ENCODE measurements at regions not wholly inside any gene's neighbourhood (a gene's known extent, or its start where the extent isn't known, plus 50 kb on each side); places are given as distances from the start of the nearest gene placed in this dataset.

- no peak overlapping the region for H3K4me3 Mint-ChIP-seq
- H3K27ac Mint-ChIP-seq: no peak overlapping the region
- no peaks in the 10 kb centered on the region for H3K9me3 ChIP-seq (ENCODE audit: control insufficient read depth, insufficient read depth, low read length)
- intact Hi-C loops (cut with micrococcal nuclease): no loop called here
- peaks cover 27% of the 10 kb centered on the region for H3K4me1 ChIP-seq (ENCODE audit: control insufficient read depth, insufficient read depth, low read length)
- H3K27ac ChIP-seq (ENCODE audit: low read length): no peak overlapping the region
- H3K36me3 ChIP-seq (ENCODE audit: control insufficient read depth, insufficient read depth, low read length): no peaks in the 10 kb centered on the region
- 60% methylated on average over 2 of the region's 3 CpGs for WGBS (ENCODE audit: insufficient coverage)
- no peak for TF ChIP-seq CTCF (IDR thresholded peaks at IDR 0.05)
- H3K27me3 ChIP-seq (ENCODE audit: control insufficient read depth, insufficient read depth, low read length): no peaks in the 10 kb centered on the region
- peaks cover 21 to 33% of the 10 kb centered on the region in 2 donors for H3K27me3 Mint-ChIP-seq (ENCODE audit: low read depth in 2 of 2)
- no peak for ATAC-seq
- DNase-seq: no peak
- peaks cover 17 to 18% of the 10 kb centered on the region in 2 donors for H3K4me1 Mint-ChIP-seq
- H3K36me3 Mint-ChIP-seq: no peaks in the 10 kb centered on the region
- no peak overlapping the region for H3K4me3 ChIP-seq (ENCODE audit: low read length)
- H3K9me3 Mint-ChIP-seq: no peaks in the 10 kb centered on the region
Observed at GRCh38 chr1:229191066-229191674, 79.7 kb upstream of the RAB4A start.

DNA sequence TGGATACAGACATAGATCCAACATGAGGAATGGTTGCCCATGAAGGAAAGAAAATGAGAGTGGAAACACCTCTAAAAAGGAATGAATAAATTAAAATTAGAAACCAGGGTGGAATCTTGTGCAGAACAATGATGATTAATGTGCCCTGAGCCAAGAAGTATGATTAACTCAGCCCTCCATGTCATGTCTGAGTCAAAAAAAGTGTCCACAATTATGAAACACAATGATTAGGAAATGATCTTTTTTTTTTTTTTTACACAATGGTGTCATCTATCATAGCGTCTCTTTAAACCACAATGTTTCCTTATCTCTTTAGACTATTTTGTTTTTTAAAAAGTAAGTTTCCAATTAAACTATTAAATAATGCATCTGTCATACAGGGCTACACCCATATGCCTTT lies 78.9 kb upstream of the RAB4A start:
- Histone ChIP-seq H3K36me3 (ENCODE audit: control insufficient read depth, insufficient read depth, low read length) (no peaks in the 10 kb centered on the region), H3K9me3 (ENCODE audit: control insufficient read depth, insufficient read depth, low read length) (no peaks in the 10 kb centered on the region), H3K27ac (ENCODE audit: low read length) (no peak overlapping the region), H3K4me1 (ENCODE audit: control insufficient read depth, insufficient read depth, low read length) (peaks cover 21% of the 10 kb centered on the region), H3K27me3 (ENCODE audit: control insufficient read depth, insufficient read depth, low read length) (no peaks in the 10 kb centered on the region), H3K4me3 (ENCODE audit: low read length) (no peak overlapping the region)
- intact Hi-C loops (cut with micrococcal nuclease): no loop called here
- no CpG with 5 or more reads among the region's 1 CpG for WGBS (ENCODE audit: insufficient coverage)
- Mint-ChIP-seq H3K9me3 (no peaks in the 10 kb centered on the region), H3K4me3 (no peak overlapping the region), H3K4me1 (peaks cover 11 to 17% of the 10 kb centered on the region in 2 donors), H3K27me3 (ENCODE audit: low read depth in 2 of 2) (peaks cover 21 to 38% of the 10 kb centered on the region in 2 donors), H3K27ac (no peak overlapping the region), H3K36me3 (no peaks in the 10 kb centered on the region)
- no peak for TF ChIP-seq CTCF (IDR thresholded peaks at IDR 0.05)
- DNase-seq: peak in 1 of 2 donors; percentile 23
- peak; percentile 63 to 82 (median 80) for ATAC-seq

DNA sequence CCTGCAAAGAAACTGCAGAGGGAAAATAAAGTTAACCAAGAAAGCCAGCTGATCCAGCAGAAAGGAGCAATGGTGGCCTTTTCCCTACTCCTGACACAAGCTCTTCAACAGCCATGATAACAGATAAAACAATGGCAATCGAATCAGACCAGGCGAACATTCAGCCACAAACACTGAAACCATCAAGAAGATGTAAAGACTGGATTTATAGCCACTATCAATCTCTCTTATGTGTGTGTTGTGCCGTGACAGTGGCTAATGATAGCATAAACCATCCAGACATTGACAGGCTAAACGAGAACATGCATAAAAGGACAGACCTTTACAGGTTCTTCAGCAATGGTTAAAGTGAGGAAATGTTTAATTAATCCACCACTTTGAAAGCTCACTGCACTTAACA lies 78.1 kb upstream of the RAB4A start:
- Mint-ChIP-seq H3K27ac (no peak overlapping the region), H3K4me1 (peaks cover 11 to 17% of the 10 kb centered on the region in 2 donors), H3K36me3 (no peaks in the 10 kb centered on the region), H3K4me3 (no peak overlapping the region), H3K9me3 (no peaks in the 10 kb centered on the region), H3K27me3 (ENCODE audit: low read depth in 2 of 2) (peaks cover 21 to 38% of the 10 kb centered on the region in 2 donors)
- Histone ChIP-seq H3K4me3 (ENCODE audit: low read length) (no peak overlapping the region), H3K27ac (ENCODE audit: low read length) (no peak overlapping the region), H3K4me1 (ENCODE audit: control insufficient read depth, insufficient read depth, low read length) (peaks cover 21% of the 10 kb centered on the region), H3K9me3 (ENCODE audit: control insufficient read depth, insufficient read depth, low read length) (no peaks in the 10 kb centered on the region), H3K27me3 (ENCODE audit: control insufficient read depth, insufficient read depth, low read length) (no peaks in the 10 kb centered on the region), H3K36me3 (ENCODE audit: control insufficient read depth, insufficient read depth, low read length) (no peaks in the 10 kb centered on the region)
- ATAC-seq (no peak), DNase-seq (no peak)
- TF ChIP-seq CTCF (IDR thresholded peaks at IDR 0.05): no peak
- WGBS (ENCODE audit: insufficient coverage): 67% methylated on average over 1 of the region's 4 CpGs
- intact Hi-C loops (cut with micrococcal nuclease): no loop called here

- intact Hi-C loops (cut with micrococcal nuclease): no loop called here
- Histone ChIP-seq H3K4me1 (ENCODE audit: control insufficient read depth, insufficient read depth, low read length) (peaks cover 23% of the 10 kb centered on the region), H3K27me3 (ENCODE audit: control insufficient read depth, insufficient read depth, low read length) (no peaks in the 10 kb centered on the region), H3K36me3 (ENCODE audit: control insufficient read depth, insufficient read depth, low read length) (no peaks in the 10 kb centered on the region), H3K4me3 (ENCODE audit: low read length) (no peak overlapping the region), H3K27ac (ENCODE audit: low read length) (no peak overlapping the region), H3K9me3 (ENCODE audit: control insufficient read depth, insufficient read depth, low read length) (no peaks in the 10 kb centered on the region)
- DNase-seq (peak in 1 of 2 donors; percentile 35), ATAC-seq (peak in 1 of 3 donors; percentile 50)
- H3K4me3 Mint-ChIP-seq: peak overlapping the region; percentile 28
- no peak for TF ChIP-seq CTCF (IDR thresholded peaks at IDR 0.05)
- peaks cover 17 to 20% of the 10 kb centered on the region in 2 donors for H3K4me1 Mint-ChIP-seq
- 68% methylated on average over 8 of the region's 9 CpGs for WGBS (ENCODE audit: insufficient coverage)
- peaks cover 21 to 34% of the 10 kb centered on the region in 2 donors for H3K27me3 Mint-ChIP-seq (ENCODE audit: low read depth in 2 of 2)
- no peaks in the 10 kb centered on the region for H3K9me3 Mint-ChIP-seq
- H3K27ac Mint-ChIP-seq: no peak overlapping the region
- H3K36me3 Mint-ChIP-seq: no peaks in the 10 kb centered on the region
Observed at GRCh38 chr1:229194096-229194495, 76.8 kb upstream of the RAB4A start.
